Stimulated activated naive CD8-positive, alpha-beta T cell treated with anti-CD3 and anti-CD28 coated beads, Interleukin-15, amount 100 ng/mL, for 72 hours (primary cell): ENCODE measurements at regions not wholly inside any gene's neighbourhood (a gene's known extent, or its start where the extent isn't known, plus 50 kb on each side); places are given as distances from the start of the nearest gene placed in this dataset.
"Not testable (repeated sequence)": the region's sequence is repeated elsewhere in the genome, so short reads cannot be mapped to it uniquely, and the experiment has no call there.

Source experiments
- ATAC-seq: fragments of 150-1000 bp; cut with Tn5 transposase; 2 replicates; pipeline ENCODE4 v1.10.0; 2021; ENCODE audit warnings: mild to moderate bottlenecking, moderate library complexity
- DNase-seq, 2 donors: peaks; one replicate each; pipeline ENCODE4 v3.0.0; 2021 to 2022
- H3K27ac Mint-ChIP-seq, 2 donors: one replicate each; pipeline ENCODE4 v1.8.0; 2022; ENCODE audit warnings: mild to moderate bottlenecking in 2 of 2, mixed read lengths in 2 of 2, moderate library complexity in 2 of 2
- H3K27me3 Mint-ChIP-seq: one replicate; pipeline ENCODE4 v1.8.0; 2022; ENCODE audit warnings: mixed read lengths
- H3K4me1 Mint-ChIP-seq: one replicate; pipeline ENCODE4 v1.8.0; 2022; ENCODE audit warnings: mild to moderate bottlenecking, mixed read lengths
- H3K4me3 Mint-ChIP-seq, 2 donors: one replicate each; pipeline ENCODE4 v1.8.0; 2022; ENCODE audit warnings: mild to moderate bottlenecking in 2 of 2, mixed read lengths in 2 of 2, moderate library complexity in 1 of 2
- H3K9me3 Mint-ChIP-seq, 2 donors: one replicate each; pipeline ENCODE4 v1.8.0; 2022; ENCODE audit warnings: mixed read lengths in 2 of 2

GRCh38 chr5:57937501-57938173, 455.0 kb upstream of the ACTBL2 start:
- Mint-ChIP-seq H3K27me3 (peaks cover 8% of the 10 kb centered on the region), H3K9me3 (peaks cover 0 to 7% of the 10 kb centered on the region in 2 donors), H3K4me3 (no peak overlapping the region), H3K4me1 (no peaks in the 10 kb centered on the region), H3K27ac (no peak overlapping the region)
- DNase-seq (no peak), ATAC-seq (no peak)

GRCh38 chr5:57937025-57937424, 454.4 kb upstream of the ACTBL2 start:
- Mint-ChIP-seq H3K27ac (no peak overlapping the region), H3K4me1 (no peaks in the 10 kb centered on the region), H3K9me3 (peaks cover 0 to 7% of the 10 kb centered on the region in 2 donors), H3K27me3 (peaks cover 14% of the 10 kb centered on the region), H3K4me3 (no peak overlapping the region)
- ATAC-seq (no peak), DNase-seq (no peak)

- DNase-seq, result no peak
- Mint-ChIP-seq H3K27ac (no peak overlapping the region), H3K9me3 (no peaks in the 10 kb centered on the region), H3K4me3 (no peak overlapping the region), H3K4me1 (no peaks in the 10 kb centered on the region), H3K27me3 (peaks cover 8% of the 10 kb centered on the region)
- ATAC-seq, result no peak
Observed at GRCh38 chr5:57932761-57933160, 450.1 kb upstream of the ACTBL2 start.

GRCh38 chr5:57931807-57932206, 449.2 kb upstream of the ACTBL2 start:
- no peak overlapping the region for H3K27ac Mint-ChIP-seq
- H3K27me3 Mint-ChIP-seq, result peaks cover 8% of the 10 kb centered on the region
- no peak for DNase-seq
- H3K4me1 Mint-ChIP-seq, result no peaks in the 10 kb centered on the region
- no peak for ATAC-seq
- H3K4me3 Mint-ChIP-seq, result no peak overlapping the region
- no peaks in the 10 kb centered on the region for H3K9me3 Mint-ChIP-seq

- H3K4me1 Mint-ChIP-seq, result no peaks in the 10 kb centered on the region
- no peak overlapping the region for H3K4me3 Mint-ChIP-seq
- DNase-seq (no peak), ATAC-seq (no peak)
- no peaks in the 10 kb centered on the region for H3K9me3 Mint-ChIP-seq
- no peak overlapping the region for H3K27ac Mint-ChIP-seq
- H3K27me3 Mint-ChIP-seq, result peaks cover 8% of the 10 kb centered on the region
Observed at GRCh38 chr5:57931352-57931751, 448.7 kb upstream of the ACTBL2 start.

GRCh38 chr5:57929271-57929670, 446.7 kb upstream of the ACTBL2 start:
- H3K27me3 Mint-ChIP-seq, result peaks cover 8% of the 10 kb centered on the region
- DNase-seq, result no peak
- H3K4me3 Mint-ChIP-seq, result no peak overlapping the region
- ATAC-seq, result no peak
- peaks cover 6 to 11% of the 10 kb centered on the region in 2 donors for H3K9me3 Mint-ChIP-seq
- H3K4me1 Mint-ChIP-seq, result no peaks in the 10 kb centered on the region
- no peak overlapping the region for H3K27ac Mint-ChIP-seq

GRCh38 chr5:57923094-57923493, 440.5 kb upstream of the ACTBL2 start:
- peaks cover 10 to 11% of the 10 kb centered on the region in 2 donors for H3K9me3 Mint-ChIP-seq
- not testable (repeated sequence) for H3K27me3 Mint-ChIP-seq, H3K27ac Mint-ChIP-seq, H3K4me1 Mint-ChIP-seq, DNase-seq, H3K4me3 Mint-ChIP-seq, ATAC-seq

GRCh38 chr5:57917004-57917403, 434.4 kb upstream of the ACTBL2 start:
- no peaks in the 10 kb centered on the region for H3K4me1 Mint-ChIP-seq
- no peaks in the 10 kb centered on the region for H3K9me3 Mint-ChIP-seq
- H3K27ac Mint-ChIP-seq, result no peak overlapping the region
- no peak for ATAC-seq
- H3K27me3 Mint-ChIP-seq, result no peaks in the 10 kb centered on the region
- DNase-seq, result no peak
- H3K4me3 Mint-ChIP-seq, result no peak overlapping the region

- DNase-seq (no peak), ATAC-seq (no peak)
- Mint-ChIP-seq H3K27ac (no peak overlapping the region), H3K27me3 (no peaks in the 10 kb centered on the region), H3K4me3 (no peak overlapping the region), H3K9me3 (no peaks in the 10 kb centered on the region), H3K4me1 (no peaks in the 10 kb centered on the region)
Observed at GRCh38 chr5:57915536-57915935, 432.9 kb upstream of the ACTBL2 start.

GRCh38 chr5:57911438-57911837, 428.8 kb upstream of the ACTBL2 start:
- H3K27me3 Mint-ChIP-seq, result no peaks in the 10 kb centered on the region
- no peak for DNase-seq

GRCh38 chr5:57906671-57907070, 424.1 kb upstream of the ACTBL2 start:
- no peak overlapping the region for H3K4me3 Mint-ChIP-seq
- DNase-seq, result no peak
- no peaks in the 10 kb centered on the region for H3K4me1 Mint-ChIP-seq
- no peaks in the 10 kb centered on the region for H3K9me3 Mint-ChIP-seq
- H3K27ac Mint-ChIP-seq, result no peak overlapping the region
- H3K27me3 Mint-ChIP-seq, result no peaks in the 10 kb centered on the region
- no peak for ATAC-seq

More at GRCh38 chr5:57911438-57911837, 428.8 kb upstream of the ACTBL2 start:
- H3K4me3 Mint-ChIP-seq, result no peak overlapping the region
- H3K9me3 Mint-ChIP-seq, result no peaks in the 10 kb centered on the region
- no peaks in the 10 kb centered on the region for H3K4me1 Mint-ChIP-seq
- no peak for ATAC-seq
- H3K27ac Mint-ChIP-seq, result no peak overlapping the region

- Mint-ChIP-seq H3K27me3 (no peaks in the 10 kb centered on the region), H3K4me3 (no peak overlapping the region), H3K4me1 (no peaks in the 10 kb centered on the region), H3K27ac (no peak overlapping the region), H3K9me3 (no peaks in the 10 kb centered on the region)
- ATAC-seq, result no peak
- no peak for DNase-seq
Observed at GRCh38 chr5:57903458-57903857, 420.8 kb upstream of the ACTBL2 start.

- Mint-ChIP-seq H3K27me3 (no peaks in the 10 kb centered on the region), H3K4me1 (no peaks in the 10 kb centered on the region), H3K9me3 (no peaks in the 10 kb centered on the region), H3K4me3 (no peak overlapping the region), H3K27ac (no peak overlapping the region)
- no peak for DNase-seq
- ATAC-seq, result no peak
Observed at GRCh38 chr5:57902095-57902494, 419.5 kb upstream of the ACTBL2 start.

- ATAC-seq (no peak), DNase-seq (no peak)
- H3K4me3 Mint-ChIP-seq, result no peak overlapping the region
- no peaks in the 10 kb centered on the region for H3K9me3 Mint-ChIP-seq
- H3K4me1 Mint-ChIP-seq, result no peaks in the 10 kb centered on the region
- H3K27me3 Mint-ChIP-seq, result no peaks in the 10 kb centered on the region
- no peak overlapping the region for H3K27ac Mint-ChIP-seq
Observed at GRCh38 chr5:57900381-57900944, 417.9 kb upstream of the ACTBL2 start.

GRCh38 chr5:57896576-57896975, 414.0 kb upstream of the ACTBL2 start:
- no peaks in the 10 kb centered on the region for H3K9me3 Mint-ChIP-seq
- H3K4me3 Mint-ChIP-seq, result no peak overlapping the region
- DNase-seq (no peak), ATAC-seq (no peak)
- H3K27me3 Mint-ChIP-seq, result no peaks in the 10 kb centered on the region
- H3K4me1 Mint-ChIP-seq, result no peaks in the 10 kb centered on the region
- H3K27ac Mint-ChIP-seq, result no peak overlapping the region

- Mint-ChIP-seq H3K9me3 (no peaks in the 10 kb centered on the region), H3K27ac (no peak overlapping the region)
- no peak for ATAC-seq
Observed at GRCh38 chr5:57895766-57896165, 413.2 kb upstream of the ACTBL2 start.

GRCh38 chr5:57893926-57894325, 411.3 kb upstream of the ACTBL2 start:
- DNase-seq (no peak), ATAC-seq (no peak)
- Mint-ChIP-seq H3K4me3 (no peak overlapping the region), H3K27ac (no peak overlapping the region), H3K4me1 (no peaks in the 10 kb centered on the region), H3K27me3 (no peaks in the 10 kb centered on the region), H3K9me3 (no peaks in the 10 kb centered on the region)

More at GRCh38 chr5:57895766-57896165, 413.2 kb upstream of the ACTBL2 start:
- H3K4me1 Mint-ChIP-seq, result no peaks in the 10 kb centered on the region
- H3K27me3 Mint-ChIP-seq, result no peaks in the 10 kb centered on the region
- no peak for DNase-seq
- no peak overlapping the region for H3K4me3 Mint-ChIP-seq
